Stomach (tissue), 4 donors: ENCODE measurements at regions not wholly inside any gene's neighbourhood (a gene's known extent, or its start where the extent isn't known, plus 50 kb on each side); places are given as distances from the start of the nearest gene placed in this dataset.

Experiments
- CTCF ChIP-seq, 7 experiments: fragments of 450-650 bp in 4 of 7; fragments of 200-600 bp in 3 of 7; sonication (generic) in 3 of 7; IDR thresholded peaks; one replicate each; pipeline ENCODE4 v1.5.1; 2016 to 2019; ENCODE audit warnings: antibody characterized with exemption in 7 of 7, control low read depth in 2 of 7, mild to moderate bottlenecking in 1 of 7
- EP300 ChIP-seq: sonication (generic); formaldehyde crosslinking; IDR thresholded peaks from one replicate; pipeline ENCODE4 v1.6.1; 2017; ENCODE audit warnings: antibody characterized with exemption
- POLR2A ChIP-seq, 4 donors: fragments of 450-650 bp; IDR thresholded peaks; one replicate each; pipeline ENCODE4 v1.6.1; 2016; ENCODE audit warnings: antibody characterized with exemption in 4 of 4, control low read depth in 2 of 4, mild to moderate bottlenecking in 1 of 4, moderate library complexity in 1 of 4
- POLR2AphosphoS5 ChIP-seq, 3 donors: sonication (generic); formaldehyde crosslinking; IDR thresholded peaks; one replicate each; pipeline ENCODE4 v1.6.1; 2016; ENCODE audit warnings: antibody characterized with exemption in 3 of 3

- TF ChIP-seq POLR2AphosphoS5 (IDR thresholded peaks at IDR 0.05) = no peak
- no peak for TF ChIP-seq CTCF (IDR thresholded peaks at IDR 0.05)
- TF ChIP-seq POLR2A (IDR thresholded peaks at IDR 0.05) = no peak
- no peak for TF ChIP-seq EP300
Measured at GRCh38 chr3:104474011-104474410, 892.7 kb upstream of the ALCAM start.
